H1 (cell line): ENCODE measurements at regions not wholly inside any gene's neighbourhood (a gene's known extent, or its start where the extent isn't known, plus 50 kb on each side); places are given as distances from the start of the nearest gene placed in this dataset.

Source experiments
- CREB1 ChIP-seq: IDR thresholded peaks from 2 replicates; pipeline ENCODE4 v1.6.1; 2012; ENCODE audit warnings: inconsistent platforms
- EZH2 ChIP-seq: fragments of 200-600 bp; sonication (generic); IDR thresholded peaks from 2 replicates; pipeline ENCODE4 v1.7.1; 2012; ENCODE audit warnings: low read depth, mild to moderate bottlenecking, moderate library complexity, low read length, inconsistent platforms; ENCODE audit not compliant: severe bottlenecking
- POU5F1 ChIP-seq: IDR thresholded peaks from 2 replicates; pipeline ENCODE4 v1.6.1; 2011; ENCODE audit warnings: low read depth, mild to moderate bottlenecking, low read length, moderate library complexity
- RNF2 ChIP-seq: fragments of 200-900, 300-1000 bp; sonication (generic); IDR thresholded peaks from 2 replicates; pipeline ENCODE4 v1.7.1; 2016; ENCODE audit warnings: borderline replicate concordance, low read depth, mild to moderate bottlenecking, antibody characterized with exemption, low read length; ENCODE audit not compliant: poor library complexity, severe bottlenecking; ENCODE audit errors: missing control alignments
- SIN3A ChIP-seq, 2 experiments: IDR thresholded peaks in 1 of 2; conservative IDR thresholded peaks in 1 of 2; 2 replicates each; pipeline ENCODE4 v1.6.1; 2011 to 2012; ENCODE audit warnings: low read length in 2 of 2, improper control_type of control experiment in 1 of 2, low read depth in 1 of 2, mild to moderate bottlenecking in 1 of 2
- TAF7 ChIP-seq: optimal IDR thresholded peaks from 2 replicates; pipeline ENCODE3; 2011; ENCODE audit warnings: low read depth, mild to moderate bottlenecking, inconsistent platforms, low read length, moderate library complexity, borderline replicate concordance
- TF ChIP-seq, protein P1 (sequence below): IDR thresholded peaks from 2 replicates; pipeline ENCODE4 v1.6.1; 2011; ENCODE audit warnings: low read depth, mild to moderate bottlenecking, low read length; ENCODE audit not compliant: insufficient read depth

DNA sequence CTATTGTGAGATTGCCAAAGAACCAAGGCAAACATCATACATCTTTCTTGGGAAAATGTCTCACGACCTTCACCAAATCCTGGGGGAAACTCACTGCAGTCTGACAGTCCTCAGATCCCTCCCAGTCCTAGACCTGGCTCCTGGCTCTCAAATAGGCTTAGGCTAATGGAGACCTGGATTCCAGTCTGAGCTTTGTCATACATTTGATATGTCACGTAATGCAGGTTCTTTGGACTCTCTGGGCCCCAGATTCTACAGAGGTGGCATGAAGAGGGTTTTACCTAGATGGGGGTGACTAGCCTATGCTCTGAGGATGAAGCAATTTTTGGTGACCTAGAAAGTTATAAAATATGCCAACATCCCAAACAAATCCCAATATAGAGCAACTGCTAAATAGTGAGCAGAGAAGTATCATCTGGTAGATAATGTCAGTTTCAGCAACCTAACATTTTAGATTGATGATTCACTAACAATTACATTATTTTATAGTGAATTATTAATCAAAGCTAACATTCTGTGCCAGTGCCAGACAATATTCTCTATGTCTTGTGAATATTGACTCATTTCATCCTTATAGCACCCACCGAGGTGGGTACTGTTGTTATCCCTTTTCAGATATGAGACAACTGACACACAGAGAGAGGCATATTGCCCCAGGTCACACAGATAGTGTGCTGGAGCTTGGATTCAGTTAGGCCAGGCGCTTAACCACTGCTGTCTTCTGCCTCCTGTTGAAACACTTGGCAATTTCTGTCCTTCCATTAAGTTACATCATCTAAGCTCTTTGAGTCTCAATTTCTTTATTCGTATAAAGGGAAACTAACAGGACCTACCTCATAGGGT is 195.4 kb upstream of the MAMLD1 start (continued):
- TF ChIP-seq RNF2 (no peak), TAF7 (no peak), CREB1 (no peak), EZH2 (no peak), SIN3A (conservative IDR thresholded peaks at IDR 0.05 in 1 of 2, IDR thresholded peaks at IDR 0.05 in 1 of 2; ENCODE audit: low read depth in 1 of 2, low read length in 2 of 2) (no peak), POU5F1 (no peak)
- TF ChIP-seq, protein P1, sequence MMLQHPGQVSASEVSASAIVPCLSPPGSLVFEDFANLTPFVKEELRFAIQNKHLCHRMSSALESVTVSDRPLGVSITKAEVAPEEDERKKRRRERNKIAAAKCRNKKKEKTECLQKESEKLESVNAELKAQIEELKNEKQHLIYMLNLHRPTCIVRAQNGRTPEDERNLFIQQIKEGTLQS, result no peak
- TF ChIP-seq, all 59 proteins: peak for 0
